ENCODE measurements at regions not wholly inside any gene's neighbourhood (a gene's known extent, or its start where the extent isn't known, plus 50 kb on each side); places are given as distances from the start of the nearest gene placed in this dataset.

GRCh38 chr3:112734736-112735350, 93.9 kb upstream of the CCDC80 start:
- TF ChIP-seq POLR2AphosphoS5 (IDR thresholded peaks at IDR 0.05) (no peak), CTCF (IDR thresholded peaks at IDR 0.05) (peak; percentile 51 to 67 (median 53)), POLR2A (IDR thresholded peaks at IDR 0.05; ENCODE audit: low read depth) (no peak)
